Smooth muscle cell (in vitro differentiated cells): ENCODE measurements at regions not wholly inside any gene's neighbourhood (a gene's known extent, or its start where the extent isn't known, plus 50 kb on each side); places are given as distances from the start of the nearest gene placed in this dataset.

Source experiments
- DNase-seq: peaks from one replicate; lab custom pipeline; 2025; ENCODE audit not compliant: unreplicated experiment; lab: John Stamatoyannopoulos, UW
- H2AFZ ChIP-seq: fragments of 200-600 bp; sonication (generic); 2 replicates; pipeline ENCODE4 v1.6.0; 2016; ENCODE audit warnings: antibody characterized with exemption, low read depth, mild to moderate bottlenecking
- H3F3A ChIP-seq: fragments of 200-600 bp; sonication (generic); 2 replicates; pipeline ENCODE4 v1.6.0; 2017; ENCODE audit warnings: antibody characterized with exemption, low read depth
- H3K27ac ChIP-seq: fragments of 200-600 bp; sonication (generic); 2 replicates; pipeline ENCODE4 v1.5.1; 2016; ENCODE audit warnings: low read depth, mild to moderate bottlenecking
- H3K27me3 ChIP-seq: fragments of 200-600 bp; sonication (generic); 2 replicates; pipeline ENCODE4 v1.6.1; 2016; ENCODE audit warnings: low read depth, mild to moderate bottlenecking
- H3K36me3 ChIP-seq: fragments of 200-600 bp; sonication (generic); 2 replicates; pipeline ENCODE4 v1.5.1; 2016; ENCODE audit warnings: low read depth
- H3K4me1 ChIP-seq: fragments of 200-600 bp; sonication (generic); 2 replicates; pipeline ENCODE4 v1.5.1; 2016; ENCODE audit warnings: low read depth
- H3K4me2 ChIP-seq: fragments of 200-600 bp; sonication (generic); 2 replicates; pipeline ENCODE4 v1.6.0; 2016; ENCODE audit warnings: mild to moderate bottlenecking
- H3K4me3 ChIP-seq: fragments of 200-600 bp; sonication (generic); 2 replicates; pipeline ENCODE4 v1.5.1; 2016; ENCODE audit warnings: mild to moderate bottlenecking
- H3K79me2 ChIP-seq: fragments of 200-600 bp; sonication (generic); 2 replicates; pipeline ENCODE4 v1.6.0; 2016; ENCODE audit warnings: low read depth, mild to moderate bottlenecking
- H3K9ac ChIP-seq: fragments of 200-600 bp; sonication (generic); 2 replicates; pipeline ENCODE4 v1.6.0; 2016; ENCODE audit warnings: low read depth
- H3K9me3 ChIP-seq: fragments of 200-600 bp; sonication (generic); replicated peaks from 2 replicates; pipeline ENCODE4 v1.5.1; 2016; ENCODE audit warnings: low read depth
- H4K20me1 ChIP-seq: fragments of 200-600 bp; sonication (generic); 2 replicates; pipeline ENCODE4 v1.6.0; 2016; ENCODE audit warnings: low read depth
- CTCF ChIP-seq: fragments of 200-600 bp; sonication (generic); IDR thresholded peaks from 2 replicates; pipeline ENCODE4 v1.5.1; 2017; ENCODE audit warnings: borderline replicate concordance, mild to moderate bottlenecking, antibody characterized with exemption; ENCODE audit not compliant: insufficient read depth, poor library complexity, severe bottlenecking
- WGBS: methylation state at CpG from one replicate; pipeline ENCODE4 v1.1.7; 2016; ENCODE audit warnings: low lambda C conversion rate; 5-methylcytosine and 5-hydroxymethylcytosine counted together

- Histone ChIP-seq H3K4me1 (no peaks in the 10 kb centered on the region), H3K9me3 (no peaks in the 10 kb centered on the region), H2AFZ (no peak overlapping the region), H3K9ac (no peak overlapping the region), H3K79me2 (no peaks in the 10 kb centered on the region), H3F3A (no peaks in the 10 kb centered on the region), H3K4me2 (no peak overlapping the region), H3K4me3 (no peak overlapping the region), H3K36me3 (no peaks in the 10 kb centered on the region), H3K27me3 (peaks cover 12% of the 10 kb centered on the region), H3K27ac (no peak overlapping the region), H4K20me1 (no peaks in the 10 kb centered on the region)
- over 99% methylated on average over 5 of the region's 5 CpGs for WGBS
- no peak for DNase-seq
- TF ChIP-seq CTCF, result no peak
Observed at GRCh38 chr5:171592076-171592475, 172.6 kb downstream of the FGF18 start.

DNA sequence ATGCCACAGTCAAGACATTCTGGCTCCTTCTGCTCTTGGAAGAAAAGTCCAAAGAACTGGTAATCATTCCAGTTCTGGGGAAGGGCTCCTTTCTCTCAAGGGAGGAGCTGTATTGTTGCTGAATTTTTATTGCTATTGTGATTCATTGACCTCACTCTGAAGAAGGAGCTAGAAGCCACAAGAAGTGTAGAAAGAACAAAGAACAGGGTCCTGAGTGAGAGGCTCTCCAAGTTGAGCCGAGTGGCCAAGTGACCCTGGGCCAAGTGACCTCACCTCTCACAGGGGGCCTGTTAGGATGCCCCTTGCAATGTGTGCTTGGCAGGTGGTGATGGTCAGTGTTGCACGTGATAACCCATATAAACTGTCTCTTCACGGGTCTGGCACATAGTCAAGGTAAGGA is 173.3 kb downstream of the FGF18 start:
- 92% methylated on average over 3 of the region's 3 CpGs for WGBS
- Histone ChIP-seq H4K20me1 (no peaks in the 10 kb centered on the region), H3K9ac (no peak overlapping the region)

GRCh38 chr5:171593401-171593800 is 174.0 kb downstream of the FGF18 start:
- DNase-seq, result no peak
- Histone ChIP-seq H3K9ac (no peak overlapping the region), H3K27ac (no peak overlapping the region), H3K4me3 (no peak overlapping the region), H3K9me3 (no peaks in the 10 kb centered on the region), H3F3A (no peaks in the 10 kb centered on the region), H3K36me3 (no peaks in the 10 kb centered on the region), H3K4me1 (no peaks in the 10 kb centered on the region), H4K20me1 (no peaks in the 10 kb centered on the region), H3K4me2 (no peak overlapping the region), H2AFZ (no peak overlapping the region), H3K79me2 (no peaks in the 10 kb centered on the region), H3K27me3 (peaks cover 6% of the 10 kb centered on the region)
- TF ChIP-seq CTCF, result no peak
- 94% methylated on average over 7 of the region's 7 CpGs for WGBS

More for the DNA sequence above, 173.3 kb downstream of the FGF18 start:
- H3F3A ChIP-seq, result no peaks in the 10 kb centered on the region
- DNase-seq, result no peak
- H3K27ac ChIP-seq, result no peak overlapping the region
- no peaks in the 10 kb centered on the region for H3K79me2 ChIP-seq
- no peak for TF ChIP-seq CTCF
- no peaks in the 10 kb centered on the region for H3K9me3 ChIP-seq
- H3K4me1 ChIP-seq, result no peaks in the 10 kb centered on the region
- H3K36me3 ChIP-seq, result no peaks in the 10 kb centered on the region
- no peak overlapping the region for H2AFZ ChIP-seq
- no peak overlapping the region for H3K4me2 ChIP-seq
- H3K4me3 ChIP-seq, result no peak overlapping the region
- peaks cover 6% of the 10 kb centered on the region for H3K27me3 ChIP-seq

GRCh38 chr5:171593976-171594375 is 174.5 kb downstream of the FGF18 start:
- Histone ChIP-seq H2AFZ (no peak overlapping the region), H3K4me1 (no peaks in the 10 kb centered on the region), H3K27ac (no peak overlapping the region), H3K9ac (no peak overlapping the region), H3K4me2 (no peak overlapping the region), H3K36me3 (no peaks in the 10 kb centered on the region), H3K9me3 (no peaks in the 10 kb centered on the region), H3K4me3 (no peak overlapping the region), H4K20me1 (no peaks in the 10 kb centered on the region), H3F3A (no peaks in the 10 kb centered on the region), H3K27me3 (peaks cover 6% of the 10 kb centered on the region), H3K79me2 (no peaks in the 10 kb centered on the region)
- no peak for TF ChIP-seq CTCF
- 90% methylated on average over 2 of the region's 2 CpGs for WGBS
- DNase-seq, result no peak
